Ectodermal cell (in vitro differentiated cells): ENCODE measurements at regions not wholly inside any gene's neighbourhood (a gene's known extent, or its start where the extent isn't known, plus 50 kb on each side); places are given as distances from the start of the nearest gene placed in this dataset.

ENCODE experiments used
- H3K27ac ChIP-seq: 2 replicates; pipeline ENCODE4 v1.7.0; 2013; ENCODE audit warnings: mild to moderate bottlenecking, low read depth, low read length; ENCODE audit not compliant: insufficient read depth, poor library complexity, severe bottlenecking
- H3K27me3 ChIP-seq: 2 replicates; pipeline ENCODE4 v1.7.0; 2013; ENCODE audit warnings: mild to moderate bottlenecking, low read length; ENCODE audit not compliant: insufficient read depth, control insufficient read depth, poor library complexity, severe bottlenecking
- H3K36me3 ChIP-seq: one replicate; pipeline ENCODE4 v1.7.0; 2013; ENCODE audit warnings: low read length; ENCODE audit not compliant: control insufficient read depth, insufficient read depth
- H3K4me1 ChIP-seq: one replicate; pipeline ENCODE4 v1.7.0; 2013; ENCODE audit warnings: low read length; ENCODE audit not compliant: control insufficient read depth, insufficient read depth
- H3K4me3 ChIP-seq: 2 replicates; pipeline ENCODE4 v1.7.0; 2013; ENCODE audit warnings: low read depth, low read length, control low read depth; ENCODE audit not compliant: insufficient read depth
- H3K9me3 ChIP-seq: 2 replicates; pipeline ENCODE4 v1.7.0; 2013; ENCODE audit warnings: mild to moderate bottlenecking, low read length, moderate library complexity; ENCODE audit not compliant: control insufficient read depth
- WGBS, 2 experiments: methylation state at CpG; one replicate each; pipeline ENCODE4 v1.1.7; 2013; ENCODE audit warnings: missing lambda C conversion rate in 2 of 2; 5-methylcytosine and 5-hydroxymethylcytosine counted together

DNA sequence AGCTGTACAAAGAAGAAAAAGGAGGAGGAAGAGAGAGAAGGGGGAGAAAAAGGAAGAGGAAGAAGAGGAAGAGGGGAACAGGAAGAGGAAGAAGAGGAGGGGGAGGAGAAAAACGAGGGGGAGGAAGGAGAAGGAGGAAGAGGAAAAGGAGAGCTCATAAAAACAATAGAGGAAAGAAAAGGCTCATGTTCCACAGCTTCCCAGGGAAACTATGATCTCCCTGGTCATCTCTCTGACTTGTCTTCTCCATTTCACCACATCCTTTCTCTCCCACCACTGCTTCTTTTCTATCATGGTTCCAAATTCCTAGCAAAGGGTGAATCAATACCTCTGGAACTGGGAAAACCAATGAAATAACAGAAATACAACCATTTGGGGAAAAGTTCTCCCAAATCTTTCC is 254.1 kb upstream of the ERCC4 start:
- 64 to 77% methylated on average over 1 of the region's 1 CpG for WGBS, 2 experiments
- Histone ChIP-seq H3K27me3 (no peaks in the 10 kb centered on the region), H3K27ac (no peak overlapping the region), H3K9me3 (no peaks in the 10 kb centered on the region), H3K4me1 (no peaks in the 10 kb centered on the region), H3K4me3 (no peak overlapping the region), H3K36me3 (no peaks in the 10 kb centered on the region)

DNA sequence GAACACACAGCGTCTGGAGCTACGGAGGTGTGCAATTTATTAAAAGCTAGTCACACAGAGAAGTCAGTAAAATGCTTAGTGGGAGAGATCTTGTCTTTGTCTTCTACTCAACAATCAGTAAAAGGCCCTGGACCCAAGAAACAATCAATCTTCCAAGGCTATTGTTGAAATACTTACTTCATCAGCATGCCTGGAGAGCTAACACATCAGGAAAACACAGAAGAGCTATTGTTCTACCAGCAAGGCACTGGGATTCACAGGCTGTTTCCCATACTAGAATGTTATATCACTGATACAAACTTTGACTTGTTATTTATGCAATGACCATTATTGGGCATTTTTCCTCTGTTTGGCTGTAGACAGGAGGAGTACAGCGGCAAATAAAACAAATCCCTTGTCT is 247.8 kb upstream of the ERCC4 start:
- WGBS, 2 experiments = 60 to 62% methylated on average over 3 of the region's 3 CpGs
- Histone ChIP-seq H3K27me3 (no peaks in the 10 kb centered on the region), H3K4me1 (peaks cover 7% of the 10 kb centered on the region), H3K4me3 (no peak overlapping the region), H3K27ac (peak overlapping the region; percentile 57), H3K9me3 (no peaks in the 10 kb centered on the region), H3K36me3 (no peaks in the 10 kb centered on the region)

DNA sequence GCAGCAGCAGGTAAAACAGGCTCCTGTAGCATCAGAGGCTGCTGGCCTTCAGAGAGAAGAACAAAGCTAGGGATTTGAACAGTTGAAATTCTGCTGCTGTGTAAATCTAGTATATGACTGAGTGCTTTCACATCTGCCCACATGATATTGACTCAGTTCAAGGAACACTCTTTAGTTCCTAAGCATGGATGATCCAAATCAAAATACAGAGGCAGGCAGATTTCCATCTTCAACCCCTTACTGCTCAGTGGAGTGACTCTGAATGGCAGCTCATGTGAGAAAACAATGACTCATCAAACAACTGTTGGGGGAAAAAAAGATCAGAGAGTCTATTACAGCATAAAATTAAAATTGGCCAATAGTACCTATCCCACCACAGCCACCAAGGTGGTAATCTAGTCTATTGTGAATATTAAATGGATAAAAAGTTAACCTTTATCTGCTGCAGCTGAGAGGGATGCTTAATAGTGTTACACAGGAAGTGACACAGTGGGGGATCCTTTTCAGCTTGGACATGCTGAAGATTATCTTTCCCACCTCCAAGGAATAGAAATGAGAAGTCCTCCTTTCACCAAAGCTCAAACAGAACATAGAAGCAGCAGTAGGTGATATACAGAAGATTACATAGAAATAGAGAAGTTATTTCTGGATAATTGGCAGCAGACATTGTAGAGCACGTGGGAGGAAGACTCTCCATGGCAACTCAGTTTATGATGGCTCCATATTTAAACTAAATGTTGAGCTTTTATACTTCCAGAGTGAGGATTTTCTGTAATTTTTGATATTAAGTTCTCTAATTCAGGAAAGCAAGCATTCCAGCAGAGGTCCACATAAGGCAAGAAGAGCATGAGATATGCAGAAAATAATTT is 239.7 kb upstream of the ERCC4 start:
- Histone ChIP-seq H3K4me3 (no peak overlapping the region), H3K4me1 (no peaks in the 10 kb centered on the region), H3K27me3 (no peaks in the 10 kb centered on the region), H3K27ac (no peak overlapping the region), H3K9me3 (no peaks in the 10 kb centered on the region), H3K36me3 (no peaks in the 10 kb centered on the region)
- 89 to 97% methylated on average over 1 of the region's 1 CpG for WGBS, 2 experiments

DNA sequence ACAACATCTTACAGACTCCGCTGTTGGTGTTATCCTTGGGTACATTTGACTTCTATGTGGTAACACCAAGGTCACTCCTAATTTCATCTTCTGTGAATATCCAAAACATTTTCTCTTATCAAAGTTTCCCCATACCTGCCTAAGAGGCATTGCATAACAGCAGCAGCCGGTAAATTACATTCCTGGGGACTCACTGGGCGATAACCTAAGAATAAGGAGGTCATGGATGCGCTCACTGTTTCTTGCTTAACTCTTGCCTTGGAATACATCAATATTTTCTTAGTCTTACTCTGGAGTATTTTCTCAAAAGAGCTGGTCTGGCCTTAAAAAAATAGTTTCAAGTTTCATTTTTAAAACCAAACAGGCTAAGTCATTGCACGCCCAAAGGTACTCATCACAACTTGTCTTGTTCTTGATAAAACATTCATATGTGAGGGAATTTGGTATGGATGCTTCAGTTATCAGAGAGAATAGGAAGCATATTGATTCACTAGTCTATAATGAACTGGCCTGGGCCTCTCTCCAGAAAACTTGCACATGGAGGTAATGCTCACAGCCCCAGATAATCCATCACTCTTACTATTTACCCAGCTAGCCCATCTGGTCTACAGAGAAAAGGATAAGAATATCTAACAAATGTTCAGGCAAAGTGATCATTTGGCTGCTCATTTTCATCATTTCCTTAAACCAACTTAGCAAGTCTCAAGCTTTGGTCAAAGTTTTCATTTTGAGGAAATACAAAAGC is 235.0 kb upstream of the ERCC4 start:
- Histone ChIP-seq H3K27ac (no peak overlapping the region), H3K27me3 (no peaks in the 10 kb centered on the region), H3K4me3 (no peak overlapping the region), H3K36me3 (no peaks in the 10 kb centered on the region), H3K4me1 (no peaks in the 10 kb centered on the region), H3K9me3 (no peaks in the 10 kb centered on the region)
- WGBS, 2 experiments = 96% methylated on average over 5 of the region's 5 CpGs

DNA sequence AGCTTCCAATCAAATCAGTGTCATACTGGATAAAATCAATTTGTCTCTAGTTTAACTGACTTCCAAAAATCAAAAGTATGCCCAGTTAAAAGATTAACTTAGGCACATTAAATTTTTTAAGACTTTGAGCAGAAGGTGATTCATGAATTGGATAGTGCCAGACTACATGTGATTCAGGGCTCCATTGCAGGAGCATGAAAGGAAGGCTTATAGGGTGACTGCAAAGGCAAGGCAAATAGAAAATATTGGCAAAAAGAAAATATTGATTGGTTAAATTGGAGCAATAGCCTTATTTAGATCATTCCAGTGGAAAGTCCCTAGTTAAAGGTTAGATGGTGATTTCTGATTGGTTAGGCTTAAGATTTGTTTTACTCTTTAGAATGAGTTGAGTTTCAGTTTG is 223.9 kb upstream of the ERCC4 start:
- Histone ChIP-seq H3K27ac (no peak overlapping the region), H3K4me3 (no peak overlapping the region), H3K4me1 (no peaks in the 10 kb centered on the region), H3K9me3 (peaks cover 4% of the 10 kb centered on the region), H3K36me3 (peaks cover 4% of the 10 kb centered on the region), H3K27me3 (no peaks in the 10 kb centered on the region)

DNA sequence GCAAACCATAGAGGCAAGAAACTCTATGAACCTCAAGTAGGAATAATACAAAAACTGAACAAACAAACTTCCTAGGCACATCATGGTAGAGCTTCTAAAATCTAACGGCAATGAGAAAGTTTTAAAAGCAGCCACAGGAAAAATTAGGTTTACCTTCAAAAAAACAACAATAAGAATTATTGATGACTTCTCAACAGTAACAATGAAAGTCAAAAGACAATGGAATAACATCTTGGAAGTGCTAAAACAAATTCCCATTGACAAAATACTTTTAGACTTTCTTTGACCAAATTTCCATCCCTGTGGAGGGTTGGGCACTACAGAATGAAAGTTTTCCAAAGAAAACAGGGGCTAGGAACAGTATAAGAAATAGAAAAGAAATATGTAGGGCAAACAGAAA is 222.9 kb upstream of the ERCC4 start:
- Histone ChIP-seq H3K9me3 (peaks cover 4% of the 10 kb centered on the region), H3K4me3 (no peak overlapping the region)
- WGBS, 2 experiments = 89 to 100% methylated on average over 1 of the region's 1 CpG

DNA sequence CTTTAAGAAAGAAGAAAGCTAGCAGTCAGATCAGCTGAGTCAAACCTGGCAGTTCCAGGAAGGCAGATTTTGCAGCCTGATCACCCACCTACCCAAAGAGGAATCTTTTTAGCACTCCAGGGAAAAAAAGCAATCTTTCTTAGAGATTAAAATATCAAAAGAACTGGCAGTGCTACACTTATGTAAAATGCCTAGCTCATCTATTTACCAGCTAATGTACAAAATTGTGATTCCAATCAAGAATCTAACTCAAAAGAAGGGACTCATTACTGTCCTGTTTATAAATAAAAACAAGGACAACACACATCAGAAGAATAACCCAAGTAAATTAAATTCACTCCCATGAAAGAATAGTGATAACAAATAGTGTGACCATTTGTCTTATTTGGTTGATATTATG is 222.4 kb upstream of the ERCC4 start:
- peaks cover 4% of the 10 kb centered on the region for H3K9me3 ChIP-seq
- H3K27me3 ChIP-seq = no peaks in the 10 kb centered on the region
- no peak overlapping the region for H3K4me3 ChIP-seq
- no peak overlapping the region for H3K27ac ChIP-seq
- H3K36me3 ChIP-seq = peaks cover 4% of the 10 kb centered on the region
- H3K4me1 ChIP-seq = no peaks in the 10 kb centered on the region

More for the DNA sequence above, 222.9 kb upstream of the ERCC4 start:
- Histone ChIP-seq H3K4me1 (no peaks in the 10 kb centered on the region), H3K36me3 (peaks cover 4% of the 10 kb centered on the region), H3K27me3 (no peaks in the 10 kb centered on the region), H3K27ac (no peak overlapping the region)

DNA sequence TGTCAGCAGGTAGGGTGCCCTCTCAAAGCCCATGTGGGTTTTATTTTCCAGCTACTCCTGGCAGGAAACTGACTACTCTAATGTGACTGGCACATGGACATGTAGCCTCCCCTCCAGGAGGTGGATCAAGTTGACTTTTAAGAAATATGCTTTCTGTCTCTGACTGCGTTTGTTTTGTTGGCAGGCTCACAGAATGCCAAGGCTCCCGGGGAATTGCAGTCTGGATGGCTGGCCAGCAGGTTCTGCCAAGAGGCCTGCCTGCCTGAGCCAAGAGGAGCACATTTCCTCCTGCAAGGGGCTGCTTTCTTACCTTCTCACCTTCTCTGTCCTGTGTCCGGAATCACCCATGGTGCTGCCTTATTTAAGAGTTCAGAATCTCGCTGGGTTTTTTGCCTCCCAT is 217.3 kb upstream of the ERCC4 start:
- Histone ChIP-seq H3K27ac (no peak overlapping the region), H3K4me1 (no peaks in the 10 kb centered on the region), H3K36me3 (no peaks in the 10 kb centered on the region), H3K27me3 (no peaks in the 10 kb centered on the region), H3K9me3 (no peaks in the 10 kb centered on the region), H3K4me3 (no peak overlapping the region)
- WGBS, 2 experiments = 93 to 95% methylated on average over 3 to 4 of the region's 4 CpGs

DNA sequence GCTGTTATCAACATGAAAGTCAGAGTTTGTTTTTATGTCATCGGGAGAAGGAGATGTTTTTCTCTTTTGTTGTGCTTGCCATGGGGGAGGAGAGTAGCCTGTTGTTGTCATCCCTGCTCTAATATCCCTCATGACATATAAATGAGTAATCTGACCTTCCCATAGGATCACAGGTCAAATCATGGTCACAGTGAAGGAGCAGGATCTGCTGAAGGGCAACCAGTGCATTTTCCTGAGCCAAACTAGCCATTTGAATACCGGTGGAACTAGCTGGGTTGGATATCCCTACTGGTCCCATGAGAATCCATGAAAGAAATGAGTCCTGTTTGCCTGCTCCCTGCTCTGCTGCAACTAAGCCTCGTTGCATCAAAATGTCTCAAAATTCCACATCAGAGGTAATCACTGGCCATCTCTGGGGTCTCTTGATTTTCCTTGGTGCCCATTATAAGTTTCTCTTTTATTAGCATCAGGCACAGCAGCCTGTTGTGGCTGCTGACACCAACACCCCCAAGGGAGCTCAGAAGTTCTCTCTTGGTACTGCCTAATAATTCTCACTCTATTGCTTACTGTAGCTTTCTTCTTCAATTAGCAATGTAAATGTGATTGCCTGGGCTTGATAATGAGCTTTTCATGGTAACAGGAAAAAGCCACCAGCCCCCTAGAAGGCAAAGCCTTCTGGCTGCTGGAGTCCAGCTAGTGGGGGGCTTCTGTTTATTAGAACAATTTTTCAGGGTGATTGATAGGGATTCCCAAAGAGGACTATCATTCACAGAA is 211.4 kb upstream of the ERCC4 start:
- Histone ChIP-seq H3K4me1 (no peaks in the 10 kb centered on the region), H3K36me3 (no peaks in the 10 kb centered on the region), H3K27ac (no peak overlapping the region), H3K9me3 (no peaks in the 10 kb centered on the region), H3K27me3 (no peaks in the 10 kb centered on the region), H3K4me3 (no peak overlapping the region)
- WGBS, 2 experiments = 78 to 83% methylated on average over 3 of the region's 3 CpGs

DNA sequence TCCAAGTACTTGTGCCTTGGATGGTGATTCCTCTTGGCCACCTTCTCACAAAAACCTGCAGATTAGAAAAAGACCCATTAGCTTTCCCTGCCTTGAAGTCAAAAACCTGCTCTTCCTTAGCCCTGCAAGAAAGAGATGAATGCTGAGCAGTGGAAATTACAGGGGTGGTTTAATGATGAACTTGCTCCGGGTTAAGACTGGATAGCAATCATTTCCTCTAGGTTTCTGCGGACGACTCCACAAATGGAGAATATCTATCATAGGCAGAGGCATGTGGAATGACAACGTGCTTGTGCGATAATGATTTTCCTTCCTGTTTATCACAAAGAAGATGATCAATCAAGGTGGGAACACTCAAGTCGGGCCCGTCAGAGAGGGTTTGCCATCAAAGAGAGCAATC is 201.2 kb upstream of the ERCC4 start:
- 83% methylated on average over 7 of the region's 7 CpGs for WGBS, 2 experiments
- Histone ChIP-seq H3K27me3 (no peaks in the 10 kb centered on the region), H3K27ac (no peak overlapping the region), H3K36me3 (no peaks in the 10 kb centered on the region), H3K4me1 (no peaks in the 10 kb centered on the region), H3K4me3 (no peak overlapping the region), H3K9me3 (no peaks in the 10 kb centered on the region)
